Endothelial cell of umbilical vein (primary cell): ENCODE measurements at regions not wholly inside any gene's neighbourhood (a gene's known extent, or its start where the extent isn't known, plus 50 kb on each side); places are given as distances from the start of the nearest gene placed in this dataset.

Source experiments
- BruUV-seq: library from RNA; stranded (reverse); fragments of 400-500 nt; replicated peaks from 2 replicates; lab custom pipeline; 2021; lab: Mats Ljungman, UMichigan
- CTCF ChIA-PET: fragments of 300-600, 350-600 bp; sonication (Branson Sonifier 250); formaldehyde crosslinking; loops from one replicate; lab custom pipeline; 2021; ENCODE audit warnings: antibody characterized with exemption, inconsistent platforms; lab: Charles Lee
- POLR2A ChIA-PET: fragments of 300-600, 350-600 bp; sonication (Branson Sonifier 250); formaldehyde crosslinking; loops from one replicate; lab custom pipeline; 2021; ENCODE audit warnings: antibody characterized with exemption, inconsistent platforms; lab: Charles Lee
- DNase-seq: peaks from one replicate; pipeline ENCODE4 v3.0.0-alpha.2; 2011; ENCODE audit warnings: low read depth, low spot score
- FAIRE-seq: peaks from 2 replicates; lab custom pipeline; 2011; peaks lifted over from hg19 to GRCh38; lab: Jason Lieb, UNC
- H2AFZ ChIP-seq: 2 replicates; pipeline ENCODE4 v1.6.0; 2012; ENCODE audit warnings: low read depth, low read length, control low read depth, inconsistent platforms
- H3K27ac ChIP-seq: 2 replicates; pipeline ENCODE4 v1.5.1; 2011; ENCODE audit warnings: low read depth, mild to moderate bottlenecking, control low read depth, low read length, moderate library complexity; ENCODE audit not compliant: insufficient read depth
- H3K27me3 ChIP-seq, 2 experiments: 2 replicates each; pipeline versions ENCODE4 v1.6.0 to v1.6.1; 2011; ENCODE audit warnings: low read length in 2 of 2, mixed read lengths in 1 of 2; ENCODE audit not compliant: control insufficient read depth in 2 of 2, insufficient read depth in 2 of 2
- H3K36me3 ChIP-seq, 2 experiments: 2 replicates in 1 of 2; 3 replicates in 1 of 2; pipeline ENCODE4 v1.5.1; 2011; ENCODE audit warnings: low read length in 2 of 2, mild to moderate bottlenecking in 1 of 2, moderate library complexity in 1 of 2; ENCODE audit not compliant: control insufficient read depth in 2 of 2, insufficient read depth in 2 of 2; ENCODE audit errors: extremely low read depth in 1 of 2
- H3K4me1 ChIP-seq: 3 replicates; pipeline ENCODE4 v1.5.1; 2011; ENCODE audit warnings: mild to moderate bottlenecking, low read length; ENCODE audit not compliant: control insufficient read depth, insufficient read depth; ENCODE audit errors: extremely low read depth
- H3K4me2 ChIP-seq: 2 replicates; pipeline ENCODE4 v1.6.1; 2011; ENCODE audit warnings: low read length, control low read depth, mixed read lengths; ENCODE audit not compliant: insufficient read depth
- H3K4me3 ChIP-seq, 3 experiments: fragments of 200-600 bp in 1 of 3; sonication (generic), shearing (Covaris generic) in 1 of 3; replicated peaks in 1 of 3; 2 replicates each; pipeline ENCODE4 v1.5.1; 2011 to 2016; ENCODE audit warnings: control low read depth in 3 of 3, low read length in 3 of 3, mild to moderate bottlenecking in 2 of 3, inconsistent platforms in 1 of 3, low read depth in 1 of 3, moderate library complexity in 1 of 3; ENCODE audit not compliant: insufficient read depth in 1 of 3
- H3K79me2 ChIP-seq: 2 replicates; pipeline ENCODE4 v1.6.0; 2012; ENCODE audit warnings: low read length, inconsistent platforms; ENCODE audit not compliant: control insufficient read depth, insufficient read depth
- H3K9ac ChIP-seq: replicated peaks from 2 replicates; pipeline ENCODE3; 2011; ENCODE audit warnings: low read length, control low read depth; ENCODE audit not compliant: insufficient read depth; ENCODE audit errors: extremely low read depth
- H3K9me1 ChIP-seq: replicated peaks from 3 replicates; pipeline ENCODE4 v1.6.0; 2011; ENCODE audit warnings: mild to moderate bottlenecking, low read length; ENCODE audit not compliant: control insufficient read depth, insufficient read depth; ENCODE audit errors: extremely low read depth
- H3K9me3 ChIP-seq: replicated peaks from 2 replicates; pipeline ENCODE4 v1.5.1; 2012; ENCODE audit warnings: low read length, inconsistent platforms; ENCODE audit not compliant: control insufficient read depth, insufficient read depth
- H4K20me1 ChIP-seq: replicated peaks from 2 replicates; pipeline ENCODE3; 2011; ENCODE audit warnings: mild to moderate bottlenecking, low read length; ENCODE audit not compliant: control insufficient read depth, insufficient read depth; ENCODE audit errors: extremely low read depth
- CTCF ChIP-seq, 2 donors: IDR thresholded peaks; 1 replicate in 1 of 2; 2 replicates in 1 of 2; pipeline ENCODE4 v1.5.1; 2011; ENCODE audit warnings: low read length in 2 of 2, mild to moderate bottlenecking in 2 of 2, moderate library complexity in 2 of 2, control low read depth in 1 of 2, inconsistent platforms in 1 of 2, low read depth in 1 of 2; ENCODE audit not compliant: insufficient read depth in 1 of 2; ENCODE audit errors: extremely low read depth in 1 of 2
- EZH2 ChIP-seq: IDR thresholded peaks from 2 replicates; pipeline ENCODE4 v1.6.1; 2012; ENCODE audit warnings: borderline replicate concordance, low read depth, mild to moderate bottlenecking, moderate library complexity, low read length, inconsistent platforms; ENCODE audit not compliant: severe bottlenecking
- FOS ChIP-seq: IDR thresholded peaks from 2 replicates; pipeline ENCODE4 v1.6.1; 2011; ENCODE audit warnings: mild to moderate bottlenecking, low read length, moderate library complexity, borderline replicate concordance; ENCODE audit not compliant: insufficient read depth
- GATA2 ChIP-seq: IDR thresholded peaks from 2 replicates; pipeline ENCODE4 v1.7.0; 2011; ENCODE audit warnings: low read depth, mild to moderate bottlenecking, moderate library complexity, mixed read lengths, low read length; ENCODE audit not compliant: insufficient read length, insufficient read depth
- JUN ChIP-seq: IDR thresholded peaks from 2 replicates; pipeline ENCODE4 v1.6.1; 2011; ENCODE audit warnings: borderline replicate concordance, low read depth; ENCODE audit not compliant: insufficient read length, insufficient read depth
- MAX ChIP-seq: IDR thresholded peaks from 2 replicates; pipeline ENCODE4 v1.6.1; 2011; ENCODE audit not compliant: insufficient read depth, insufficient read length
- MYC ChIP-seq: IDR thresholded peaks from one replicate; pipeline ENCODE4 v1.6.1; 2011; ENCODE audit warnings: mild to moderate bottlenecking, low read depth, low read length
- POLR2A ChIP-seq: IDR thresholded peaks from 2 replicates; pipeline ENCODE4 v1.6.1; 2012; ENCODE audit warnings: low read depth, mild to moderate bottlenecking, control low read depth, low read length
- POLR2AphosphoS5 ChIP-seq: IDR thresholded peaks from 2 replicates; pipeline ENCODE4 v1.6.1; 2012; ENCODE audit warnings: low read depth, mild to moderate bottlenecking, control low read depth, low read length, moderate library complexity; ENCODE audit not compliant: insufficient read depth
- dilution Hi-C: fragments of 300-500 bp; cut with MboI; formaldehyde crosslinking; loops from one replicate; pipeline ENCODE4 v1.15.0; 2019; ENCODE audit warnings: low sequenced_read_pairs; ENCODE audit not compliant: extremely low pct_ligation_motif_present
- intact Hi-C: fragments of 100-400 bp; cut with micrococcal nuclease; formaldehyde crosslinking; loops from one replicate; pipeline ENCODE4 v1.10.0; 2022

GRCh38 chr18:54717673-54718407, 110.4 kb upstream of the RAB27B start:
- no TSS peak for BruUV-seq
- POLR2A ChIA-PET = no interaction called here
- no peak overlapping the region for H3K4me3 ChIP-seq

More at GRCh38 chr18:54717673-54718407, 110.4 kb upstream of the RAB27B start:
- FAIRE-seq (peak; percentile 66), DNase-seq (no peak)
- H3K4me1 ChIP-seq = peaks cover under 1% of the 10 kb centered on the region
- H4K20me1 ChIP-seq = no peaks in the 10 kb centered on the region
- H3K36me3 ChIP-seq = no peaks in the 10 kb centered on the region
- peak overlapping the region; percentile 63 for H2AFZ ChIP-seq
- CTCF ChIA-PET = interaction anchor here (1.1 to 1.2 kb wide), 2 partner anchors 28 to 58 kb away, joined by 3 to 4 read pairs; no protein-coding TSS in a partner anchor
- no peak overlapping the region for H3K4me2 ChIP-seq
- H3K79me2 ChIP-seq = no peaks in the 10 kb centered on the region
- intact Hi-C loops (no loop called here), dilution Hi-C loops (no loop called here)
- H3K9me3 ChIP-seq = no peaks in the 10 kb centered on the region
- no peaks in the 10 kb centered on the region for H3K27me3 ChIP-seq
- H3K9me1 ChIP-seq = no peaks in the 10 kb centered on the region
- no peak overlapping the region for H3K27ac ChIP-seq
- no peak overlapping the region for H3K9ac ChIP-seq
- TF ChIP-seq FOS (no peak), POLR2A (no peak), JUN (no peak), EZH2 (no peak), CTCF (IDR thresholded peaks at IDR 0.05; ENCODE audit: extremely low read depth in 1 of 2, insufficient read depth in 1 of 2, low read depth in 1 of 2, low read length in 2 of 2) (no peak), GATA2 (no peak), MYC (no peak), POLR2AphosphoS5 (no peak), MAX (no peak)
